Colon (tissue), 2 donors: ENCODE measurements at regions not wholly inside any gene's neighbourhood (a gene's known extent, or its start where the extent isn't known, plus 50 kb on each side); places are given as distances from the start of the nearest gene placed in this dataset.

Experiments
- FAIRE-seq: peaks from 2 replicates; lab custom pipeline; 2012; peaks lifted over from hg19 to GRCh38; lab: Jason Lieb, UNC
- donor health status: control.
- donor health status: control.

- no peak for FAIRE-seq
Measured at GRCh38 chr3:167895178-167895577, 159.7 kb downstream of the SERPINI1 start.

DNA sequence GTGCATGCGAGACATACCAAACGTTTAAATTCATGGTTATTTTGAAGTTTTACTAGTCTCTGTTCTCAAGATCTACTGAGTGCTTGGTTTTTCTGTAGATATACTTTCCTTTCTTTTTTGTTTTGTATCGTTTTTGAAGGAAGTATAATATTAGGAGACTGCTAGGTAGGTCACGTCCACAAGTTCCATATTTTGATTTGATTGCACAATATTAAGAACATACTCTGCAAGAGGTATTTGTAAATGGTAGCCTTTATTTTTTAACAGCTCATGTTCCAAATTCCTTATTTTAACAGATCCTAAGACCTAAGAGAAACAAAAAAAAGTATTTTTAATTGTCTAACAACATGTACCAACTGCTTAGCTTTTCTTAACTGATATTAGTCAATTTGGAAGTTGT, 156.7 kb downstream of the SERPINI1 start:
- peak; percentile 21 for FAIRE-seq

- FAIRE-seq, result no peak
Measured at GRCh38 chr3:167887096-167887495, 151.6 kb downstream of the SERPINI1 start.

- no peak for FAIRE-seq
Measured at GRCh38 chr3:167886690-167887089, 151.2 kb downstream of the SERPINI1 start.

DNA sequence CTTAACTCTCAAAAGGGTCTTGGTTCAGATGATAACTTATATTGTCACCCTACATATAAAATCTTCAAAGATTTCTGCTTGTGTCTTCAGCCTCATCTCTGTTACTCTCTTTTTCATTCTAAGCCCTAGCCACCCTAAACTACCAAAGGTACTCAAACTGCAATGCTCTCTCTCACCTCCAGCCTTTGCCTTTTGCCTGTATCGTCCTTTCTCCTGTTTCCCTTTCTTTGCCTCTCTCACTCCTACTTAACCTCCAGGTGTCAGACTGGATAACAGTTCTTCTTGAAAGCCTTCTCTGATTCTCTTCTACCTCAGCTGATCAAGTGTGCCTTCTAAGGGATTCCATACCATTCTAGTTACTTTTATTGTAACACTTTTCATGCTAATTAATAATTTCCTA, 149.8 kb downstream of the SERPINI1 start:
- no peak for FAIRE-seq

DNA sequence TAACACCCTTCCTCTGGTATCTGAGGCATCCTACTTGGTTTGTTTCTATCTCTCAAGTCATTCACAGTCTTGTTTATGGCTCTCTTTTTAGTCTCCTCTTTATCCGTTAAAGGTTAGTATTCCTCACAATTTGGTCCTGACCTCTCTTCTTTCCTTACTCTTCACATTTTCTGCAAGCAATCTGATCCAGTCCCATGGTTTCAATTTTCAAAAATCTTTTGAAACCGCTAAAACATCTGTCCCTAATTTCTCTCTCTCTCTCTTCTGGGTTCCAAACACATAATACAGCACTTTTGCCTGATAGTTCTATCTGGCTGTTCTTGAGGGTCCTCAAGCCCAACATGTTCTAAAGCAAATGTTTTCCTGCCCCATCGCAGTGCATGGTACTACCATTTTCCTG, 149.0 kb downstream of the SERPINI1 start:
- no peak for FAIRE-seq

DNA sequence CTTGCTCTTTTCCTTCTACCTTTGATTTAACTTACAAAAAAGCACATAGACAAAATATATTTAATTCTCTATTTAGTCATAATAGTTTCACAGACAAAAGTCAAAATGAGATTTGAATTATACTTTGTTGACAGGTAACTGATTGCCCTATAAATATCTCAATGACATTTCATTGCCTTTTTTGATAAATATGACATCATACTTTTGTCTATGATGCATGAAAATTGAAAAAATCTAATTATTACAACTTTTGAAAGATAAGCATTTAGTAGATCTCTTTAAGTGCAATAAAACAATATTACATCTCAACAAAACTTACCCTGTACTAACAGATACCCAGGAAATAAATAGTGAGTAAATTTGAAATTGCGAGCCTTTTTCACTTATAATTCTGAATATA, 147.9 kb downstream of the SERPINI1 start:
- FAIRE-seq, result no peak

GRCh38 chr3:167882057-167882667, 146.6 kb downstream of the SERPINI1 start:
- FAIRE-seq, result peak; percentile 82

- FAIRE-seq, result no peak
Measured at GRCh38 chr3:167880183-167880582, 144.7 kb downstream of the SERPINI1 start.

- FAIRE-seq, result no peak
Measured at GRCh38 chr3:167876620-167877281, 141.2 kb downstream of the SERPINI1 start.
